Endothelial cell of umbilical vein (primary cell): ENCODE measurements at regions not wholly inside any gene's neighbourhood (a gene's known extent, or its start where the extent isn't known, plus 50 kb on each side); places are given as distances from the start of the nearest gene placed in this dataset.
A peak's percentile ranks its signal among the peaks of the same experiment; 100 is the strongest.

ENCODE experiments used
- BruUV-seq: library from RNA; stranded (reverse); fragments of 400-500 nt; replicated peaks from 2 replicates; lab custom pipeline; 2021; lab: Mats Ljungman, UMichigan
- CTCF ChIA-PET: fragments of 300-600, 350-600 bp; sonication (Branson Sonifier 250); formaldehyde crosslinking; loops from one replicate; lab custom pipeline; 2021; ENCODE audit warnings: antibody characterized with exemption, inconsistent platforms; lab: Charles Lee
- POLR2A ChIA-PET: fragments of 300-600, 350-600 bp; sonication (Branson Sonifier 250); formaldehyde crosslinking; loops from one replicate; lab custom pipeline; 2021; ENCODE audit warnings: antibody characterized with exemption, inconsistent platforms; lab: Charles Lee
- DNase-seq: peaks from one replicate; pipeline ENCODE4 v3.0.0-alpha.2; 2011; ENCODE audit warnings: low read depth, low spot score
- FAIRE-seq: peaks from 2 replicates; lab custom pipeline; 2011; peaks lifted over from hg19 to GRCh38; lab: Jason Lieb, UNC
- H2AFZ ChIP-seq: 2 replicates; pipeline ENCODE4 v1.6.0; 2012; ENCODE audit warnings: low read depth, low read length, control low read depth, inconsistent platforms
- H3K27ac ChIP-seq: 2 replicates; pipeline ENCODE4 v1.5.1; 2011; ENCODE audit warnings: low read depth, mild to moderate bottlenecking, control low read depth, low read length, moderate library complexity; ENCODE audit not compliant: insufficient read depth
- H3K27me3 ChIP-seq, 2 experiments: 2 replicates each; pipeline versions ENCODE4 v1.6.0 to v1.6.1; 2011; ENCODE audit warnings: low read length in 2 of 2, mixed read lengths in 1 of 2; ENCODE audit not compliant: control insufficient read depth in 2 of 2, insufficient read depth in 2 of 2
- H3K36me3 ChIP-seq, 2 experiments: 2 replicates in 1 of 2; 3 replicates in 1 of 2; pipeline ENCODE4 v1.5.1; 2011; ENCODE audit warnings: low read length in 2 of 2, mild to moderate bottlenecking in 1 of 2, moderate library complexity in 1 of 2; ENCODE audit not compliant: control insufficient read depth in 2 of 2, insufficient read depth in 2 of 2; ENCODE audit errors: extremely low read depth in 1 of 2
- H3K4me1 ChIP-seq: 3 replicates; pipeline ENCODE4 v1.5.1; 2011; ENCODE audit warnings: mild to moderate bottlenecking, low read length; ENCODE audit not compliant: control insufficient read depth, insufficient read depth; ENCODE audit errors: extremely low read depth
- H3K4me2 ChIP-seq: 2 replicates; pipeline ENCODE4 v1.6.1; 2011; ENCODE audit warnings: low read length, control low read depth, mixed read lengths; ENCODE audit not compliant: insufficient read depth
- H3K4me3 ChIP-seq, 3 experiments: fragments of 200-600 bp in 1 of 3; sonication (generic), shearing (Covaris generic) in 1 of 3; replicated peaks in 1 of 3; 2 replicates each; pipeline ENCODE4 v1.5.1; 2011 to 2016; ENCODE audit warnings: control low read depth in 3 of 3, low read length in 3 of 3, mild to moderate bottlenecking in 2 of 3, inconsistent platforms in 1 of 3, low read depth in 1 of 3, moderate library complexity in 1 of 3; ENCODE audit not compliant: insufficient read depth in 1 of 3
- H3K79me2 ChIP-seq: 2 replicates; pipeline ENCODE4 v1.6.0; 2012; ENCODE audit warnings: low read length, inconsistent platforms; ENCODE audit not compliant: control insufficient read depth, insufficient read depth
- H3K9ac ChIP-seq: replicated peaks from 2 replicates; pipeline ENCODE3; 2011; ENCODE audit warnings: low read length, control low read depth; ENCODE audit not compliant: insufficient read depth; ENCODE audit errors: extremely low read depth
- H3K9me1 ChIP-seq: replicated peaks from 3 replicates; pipeline ENCODE4 v1.6.0; 2011; ENCODE audit warnings: mild to moderate bottlenecking, low read length; ENCODE audit not compliant: control insufficient read depth, insufficient read depth; ENCODE audit errors: extremely low read depth
- H3K9me3 ChIP-seq: replicated peaks from 2 replicates; pipeline ENCODE4 v1.5.1; 2012; ENCODE audit warnings: low read length, inconsistent platforms; ENCODE audit not compliant: control insufficient read depth, insufficient read depth
- H4K20me1 ChIP-seq: replicated peaks from 2 replicates; pipeline ENCODE3; 2011; ENCODE audit warnings: mild to moderate bottlenecking, low read length; ENCODE audit not compliant: control insufficient read depth, insufficient read depth; ENCODE audit errors: extremely low read depth
- CTCF ChIP-seq, 2 donors: IDR thresholded peaks; 1 replicate in 1 of 2; 2 replicates in 1 of 2; pipeline ENCODE4 v1.5.1; 2011; ENCODE audit warnings: low read length in 2 of 2, mild to moderate bottlenecking in 2 of 2, moderate library complexity in 2 of 2, control low read depth in 1 of 2, inconsistent platforms in 1 of 2, low read depth in 1 of 2; ENCODE audit not compliant: insufficient read depth in 1 of 2; ENCODE audit errors: extremely low read depth in 1 of 2
- EZH2 ChIP-seq: IDR thresholded peaks from 2 replicates; pipeline ENCODE4 v1.6.1; 2012; ENCODE audit warnings: borderline replicate concordance, low read depth, mild to moderate bottlenecking, moderate library complexity, low read length, inconsistent platforms; ENCODE audit not compliant: severe bottlenecking
- FOS ChIP-seq: IDR thresholded peaks from 2 replicates; pipeline ENCODE4 v1.6.1; 2011; ENCODE audit warnings: mild to moderate bottlenecking, low read length, moderate library complexity, borderline replicate concordance; ENCODE audit not compliant: insufficient read depth
- GATA2 ChIP-seq: IDR thresholded peaks from 2 replicates; pipeline ENCODE4 v1.7.0; 2011; ENCODE audit warnings: low read depth, mild to moderate bottlenecking, moderate library complexity, mixed read lengths, low read length; ENCODE audit not compliant: insufficient read length, insufficient read depth
- JUN ChIP-seq: IDR thresholded peaks from 2 replicates; pipeline ENCODE4 v1.6.1; 2011; ENCODE audit warnings: borderline replicate concordance, low read depth; ENCODE audit not compliant: insufficient read length, insufficient read depth
- MYC ChIP-seq: IDR thresholded peaks from one replicate; pipeline ENCODE4 v1.6.1; 2011; ENCODE audit warnings: mild to moderate bottlenecking, low read depth, low read length
- POLR2A ChIP-seq: IDR thresholded peaks from 2 replicates; pipeline ENCODE4 v1.6.1; 2012; ENCODE audit warnings: low read depth, mild to moderate bottlenecking, control low read depth, low read length
- POLR2AphosphoS5 ChIP-seq: IDR thresholded peaks from 2 replicates; pipeline ENCODE4 v1.6.1; 2012; ENCODE audit warnings: low read depth, mild to moderate bottlenecking, control low read depth, low read length, moderate library complexity; ENCODE audit not compliant: insufficient read depth
- dilution Hi-C: fragments of 300-500 bp; cut with MboI; formaldehyde crosslinking; loops from one replicate; pipeline ENCODE4 v1.15.0; 2019; ENCODE audit warnings: low sequenced_read_pairs; ENCODE audit not compliant: extremely low pct_ligation_motif_present
- intact Hi-C: fragments of 100-400 bp; cut with micrococcal nuclease; formaldehyde crosslinking; loops from one replicate; pipeline ENCODE4 v1.10.0; 2022
- TF ChIP-seq, protein P1 (sequence below): IDR thresholded peaks from 2 replicates; pipeline ENCODE4 v1.6.1; 2011; ENCODE audit not compliant: insufficient read depth, insufficient read length

DNA sequence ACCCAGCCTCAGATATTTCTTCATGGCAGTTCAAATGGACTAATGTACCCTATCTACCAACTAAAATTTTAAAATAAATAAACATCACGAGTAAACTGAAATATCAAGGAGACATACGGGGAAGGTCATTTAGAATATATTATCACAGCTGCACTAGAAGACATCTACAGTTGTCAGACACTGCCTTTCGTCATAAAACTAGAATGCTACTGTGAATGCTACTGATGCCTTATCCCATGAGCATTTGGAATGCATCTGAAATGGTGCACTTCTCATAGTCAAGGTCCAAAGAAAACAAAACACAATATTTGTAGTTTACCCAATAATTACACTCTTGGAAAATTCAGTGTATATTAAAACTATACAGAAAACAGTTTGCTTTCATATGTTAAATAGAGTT lies 165.2 kb downstream of the MREG start:
- Histone ChIP-seq H3K79me2 (peaks cover 41% of the 10 kb centered on the region), H3K9ac (peak overlapping the region; percentile 98), H3K9me1 (no peaks in the 10 kb centered on the region), H3K36me3 (no peaks in the 10 kb centered on the region), H3K4me1 (peaks cover 77% of the 10 kb centered on the region), H4K20me1 (no peaks in the 10 kb centered on the region), H3K9me3 (no peaks in the 10 kb centered on the region), H3K27ac (peak overlapping the region; percentile 98), H3K4me2 (peak overlapping the region; percentile 92), H3K27me3 (no peaks in the 10 kb centered on the region), H3K4me3 (peak overlapping the region; percentile 28 to 91 (median 58)), H2AFZ (no peak overlapping the region)
- dilution Hi-C loops: no loop called here
- TF ChIP-seq MYC: no peak
- no peak for TF ChIP-seq CTCF (IDR thresholded peaks at IDR 0.05; ENCODE audit: extremely low read depth in 1 of 2, insufficient read depth in 1 of 2, low read depth in 1 of 2, low read length in 2 of 2)
- no peak for TF ChIP-seq POLR2AphosphoS5
- no peak for TF ChIP-seq JUN
- TF ChIP-seq, protein P1, sequence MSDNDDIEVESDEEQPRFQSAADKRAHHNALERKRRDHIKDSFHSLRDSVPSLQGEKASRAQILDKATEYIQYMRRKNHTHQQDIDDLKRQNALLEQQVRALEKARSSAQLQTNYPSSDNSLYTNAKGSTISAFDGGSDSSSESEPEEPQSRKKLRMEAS: no peak
- TF ChIP-seq POLR2A: no peak
- no peak for TF ChIP-seq FOS
- TF ChIP-seq EZH2: no peak
- no peak for TF ChIP-seq GATA2
- FAIRE-seq (no peak), DNase-seq (no peak)
- BruUV-seq: TSS peak; percentile 61
- intact Hi-C loops: loop anchor here (1.0 to 5.0 kb wide), 12 partner anchors 14 to 1036 kb away; partner anchors contain the start of gene FN1
- CTCF ChIA-PET: interaction anchor here (1.0 to 1.1 kb wide), 4 partner anchors 13 to 55 kb away, joined by 3 to 4 read pairs (median 3); no protein-coding TSS in a partner anchor
- POLR2A ChIA-PET: interaction anchor here (0.9 to 1.6 kb wide), 5 partner anchors 13 to 416 kb away, joined by 3 to 6 read pairs (median 4); no protein-coding TSS in a partner anchor
